GM23248 (cell line): ENCODE measurements at regions not wholly inside any gene's neighbourhood (a gene's known extent, or its start where the extent isn't known, plus 50 kb on each side); places are given as distances from the start of the nearest gene placed in this dataset.

Experiments
- DNase-seq: peaks from one replicate; pipeline ENCODE4 v3.0.0-alpha.2; 2015
- H2AFZ ChIP-seq: fragments of 200-600 bp; sonication (generic); 2 replicates; pipeline ENCODE4 v1.6.1; 2016; ENCODE audit warnings: antibody characterized with exemption
- H3F3A ChIP-seq: fragments of 200-600 bp; sonication (generic); 2 replicates; pipeline ENCODE4 v1.6.1; 2016; ENCODE audit warnings: mild to moderate bottlenecking, antibody characterized with exemption, mixed run types; ENCODE audit not compliant: insufficient read depth
- H3K27ac ChIP-seq: fragments of 200-600 bp; sonication (generic); 2 replicates; pipeline ENCODE4 v1.5.1; 2016; ENCODE audit warnings: mild to moderate bottlenecking
- H3K27me3 ChIP-seq: fragments of 200-600 bp; sonication (generic); replicated peaks from 2 replicates; pipeline ENCODE4 v1.6.1; 2016; ENCODE audit warnings: mild to moderate bottlenecking; ENCODE audit not compliant: insufficient read depth
- H3K36me3 ChIP-seq: fragments of 200-600 bp; sonication (generic); 2 replicates; pipeline ENCODE4 v1.6.1; 2016; ENCODE audit warnings: low read depth, mild to moderate bottlenecking
- H3K4me1 ChIP-seq: fragments of 200-600 bp; sonication (generic); 2 replicates; pipeline ENCODE4 v1.6.1; 2016; ENCODE audit warnings: mild to moderate bottlenecking; ENCODE audit not compliant: insufficient read depth
- H3K4me2 ChIP-seq: fragments of 200-600 bp; sonication (generic); one replicate; pipeline ENCODE4 v1.6.1; 2016; ENCODE audit warnings: mild to moderate bottlenecking; ENCODE audit not compliant: unreplicated experiment
- H3K4me3 ChIP-seq: fragments of 200-600 bp; sonication (generic); 2 replicates; pipeline ENCODE4 v1.5.1; 2016; ENCODE audit warnings: mild to moderate bottlenecking
- H3K79me2 ChIP-seq: fragments of 200-600 bp; sonication (generic); 2 replicates; pipeline ENCODE4 v1.6.1; 2016; ENCODE audit warnings: mild to moderate bottlenecking; ENCODE audit not compliant: insufficient read depth
- H3K9ac ChIP-seq: fragments of 200-600 bp; sonication (generic); 2 replicates; pipeline ENCODE4 v1.6.1; 2016; ENCODE audit warnings: mild to moderate bottlenecking
- H3K9me2 ChIP-seq: fragments of 200-600 bp; sonication (generic); 2 replicates; pipeline ENCODE4 v1.6.1; 2016; ENCODE audit warnings: mixed run types, mild to moderate bottlenecking, moderate library complexity; ENCODE audit not compliant: insufficient read depth
- H3K9me3 ChIP-seq: fragments of 200-600 bp; sonication (generic); one replicate; pipeline ENCODE4 v1.6.1; 2017; ENCODE audit warnings: low read depth
- H4K20me1 ChIP-seq: fragments of 200-600 bp; sonication (generic); 2 replicates; pipeline ENCODE4 v1.6.0; 2016; ENCODE audit not compliant: insufficient read depth
- EZH2 ChIP-seq: fragments of 200-600 bp; sonication (generic); IDR thresholded peaks from 2 replicates; pipeline ENCODE4 v1.6.1; 2018; ENCODE audit warnings: antibody characterized with exemption, mild to moderate bottlenecking; ENCODE audit not compliant: insufficient read depth, poor library complexity, severe bottlenecking
- EZH2phosphoT487 ChIP-seq: fragments of 200-600 bp; sonication (generic); IDR thresholded peaks from 2 replicates; pipeline ENCODE4 v1.6.1; 2018; ENCODE audit warnings: antibody characterized with exemption, moderate library complexity, mild to moderate bottlenecking, low read depth; ENCODE audit not compliant: insufficient read depth
- WGBS, 2 experiments: methylation state at CpG; one replicate each; pipeline ENCODE4 v1.1.6; 2015 to 2017; ENCODE audit warnings: low lambda C conversion rate in 2 of 2, low coverage in 1 of 2; ENCODE audit errors: missing lambda C conversion rate in 2 of 2; 5-methylcytosine and 5-hydroxymethylcytosine counted together
- in situ Hi-C: fragments of 300-500 bp; cut with MboI; formaldehyde crosslinking; loops from 2 replicates; pipeline ENCODE4 v1.15.0; 2020

GRCh38 chr20:57869291-57869950 lies 159.6 kb upstream of the PMEPA1 start:
- WGBS, 2 experiments: 66 to 70% methylated on average over 10 of the region's 10 CpGs
- no peak overlapping the region for H3K27ac ChIP-seq

DNA sequence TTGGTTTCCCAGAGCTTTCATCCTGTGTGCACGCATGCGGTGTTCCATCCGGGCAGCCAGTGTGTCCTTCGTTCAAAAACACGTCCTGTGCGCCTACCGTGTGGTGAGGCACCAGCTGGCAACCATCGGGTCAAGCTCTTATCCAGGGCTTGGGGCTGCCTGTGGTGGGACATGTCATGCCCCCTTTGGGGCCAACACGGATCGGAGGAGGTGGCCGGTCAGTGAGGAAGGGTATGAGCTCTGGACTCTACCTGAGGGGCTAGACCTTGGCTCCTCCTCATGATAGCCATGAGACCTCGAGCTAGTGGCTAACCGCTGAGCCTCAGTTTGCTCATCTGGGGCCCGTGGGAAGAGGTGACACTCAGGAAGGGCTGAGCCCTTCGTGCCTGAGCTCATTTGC lies 158.5 kb upstream of the PMEPA1 start:
- Histone ChIP-seq H3K9me3 (no peaks in the 10 kb centered on the region), H3K36me3 (no peaks in the 10 kb centered on the region), H3K79me2 (no peaks in the 10 kb centered on the region), H3K9me2 (no peaks in the 10 kb centered on the region), H4K20me1 (no peaks in the 10 kb centered on the region), H3K4me2 (no peak overlapping the region), H3K27me3 (peaks cover 37% of the 10 kb centered on the region), H3K4me1 (no peaks in the 10 kb centered on the region), H3F3A (no peaks in the 10 kb centered on the region), H3K27ac (no peak overlapping the region), H2AFZ (no peak overlapping the region), H3K9ac (no peak overlapping the region), H3K4me3 (no peak overlapping the region)
- 83 to 87% methylated on average over 15 of the region's 15 CpGs for WGBS, 2 experiments
- in situ Hi-C loops: no loop called here
- no peak for DNase-seq
- no peak for TF ChIP-seq EZH2phosphoT487
- TF ChIP-seq EZH2: no peak

More at GRCh38 chr20:57869291-57869950, 159.6 kb upstream of the PMEPA1 start:
- Histone ChIP-seq H3K4me2 (no peak overlapping the region), H3K4me1 (no peaks in the 10 kb centered on the region), H3K9ac (no peak overlapping the region), H4K20me1 (no peaks in the 10 kb centered on the region), H3K4me3 (no peak overlapping the region), H3K27me3 (peaks cover 34% of the 10 kb centered on the region), H3F3A (no peaks in the 10 kb centered on the region), H3K9me3 (no peaks in the 10 kb centered on the region), H3K9me2 (no peaks in the 10 kb centered on the region), H2AFZ (no peak overlapping the region), H3K36me3 (no peaks in the 10 kb centered on the region), H3K79me2 (no peaks in the 10 kb centered on the region)
- in situ Hi-C loops: no loop called here
- no peak for TF ChIP-seq EZH2
- no peak for TF ChIP-seq EZH2phosphoT487
- DNase-seq: no peak

DNA sequence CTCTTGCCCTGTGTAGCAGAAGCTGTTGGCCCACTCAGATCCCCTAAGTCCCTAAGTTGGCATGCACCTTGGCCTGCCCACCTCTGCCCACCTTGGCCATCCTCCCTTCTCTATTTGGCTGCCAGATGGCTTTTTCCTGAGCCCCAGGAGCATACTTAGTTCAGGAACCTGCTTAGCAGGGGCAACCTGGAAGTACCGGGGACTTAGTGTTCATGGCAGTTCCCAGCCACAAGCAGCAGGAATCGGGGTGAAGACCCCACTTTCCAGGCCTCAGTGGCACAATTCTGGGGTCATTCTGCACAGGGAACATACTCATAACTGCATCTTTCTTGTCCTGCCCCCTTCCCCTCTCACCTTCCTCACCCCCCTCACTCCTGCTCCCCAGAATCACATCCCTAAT lies 158.0 kb upstream of the PMEPA1 start:
- no peak for DNase-seq
- H3K79me2 ChIP-seq: no peaks in the 10 kb centered on the region
- no peaks in the 10 kb centered on the region for H3K9me2 ChIP-seq
- H2AFZ ChIP-seq: no peak overlapping the region
- no peaks in the 10 kb centered on the region for H4K20me1 ChIP-seq
- no peak overlapping the region for H3K27ac ChIP-seq
- H3F3A ChIP-seq: no peaks in the 10 kb centered on the region
- H3K4me1 ChIP-seq: no peaks in the 10 kb centered on the region
- H3K4me3 ChIP-seq: no peak overlapping the region
- H3K9ac ChIP-seq: no peak overlapping the region
- H3K27me3 ChIP-seq: peaks cover 39% of the 10 kb centered on the region
- 77 to 85% methylated on average over 2 of the region's 2 CpGs for WGBS, 2 experiments
- H3K9me3 ChIP-seq: no peaks in the 10 kb centered on the region
- H3K36me3 ChIP-seq: no peaks in the 10 kb centered on the region
- in situ Hi-C loops: no loop called here
- no peak for TF ChIP-seq EZH2
- no peak for TF ChIP-seq EZH2phosphoT487
- no peak overlapping the region for H3K4me2 ChIP-seq

DNA sequence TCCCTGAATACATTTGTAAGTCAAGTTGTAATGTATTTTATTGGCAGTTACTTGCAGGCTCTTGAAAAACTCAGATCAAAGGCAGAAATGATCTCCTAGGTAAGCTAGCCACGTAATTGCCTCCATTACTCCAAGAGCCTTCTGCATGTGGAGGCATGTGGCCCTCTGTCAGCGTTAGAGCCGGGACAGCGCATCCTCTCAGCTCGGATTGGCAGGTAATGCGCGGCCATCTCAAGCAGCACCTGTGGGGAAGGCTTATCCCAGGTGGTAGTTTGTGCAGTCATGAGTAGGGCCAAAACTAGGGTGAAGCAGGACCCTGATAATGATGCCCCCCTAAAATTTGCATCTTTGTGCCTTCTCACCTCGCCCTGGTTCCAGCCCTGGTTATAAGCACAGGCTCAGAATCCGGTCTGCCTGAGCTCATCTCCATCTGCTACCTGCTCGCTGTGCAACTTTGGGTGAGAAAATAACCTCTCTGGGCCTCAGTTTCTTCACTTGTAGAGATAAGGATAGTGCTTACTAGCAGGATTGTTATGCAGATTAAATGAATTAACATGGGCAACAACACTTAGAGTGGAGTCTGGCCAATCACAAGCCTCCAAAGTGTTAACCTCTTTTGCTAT lies 157.5 kb upstream of the PMEPA1 start:
- Histone ChIP-seq H3K4me1 (no peaks in the 10 kb centered on the region), H3K36me3 (no peaks in the 10 kb centered on the region), H3K27me3 (peaks cover 39% of the 10 kb centered on the region), H3F3A (no peaks in the 10 kb centered on the region), H3K4me2 (no peak overlapping the region), H3K9me3 (no peaks in the 10 kb centered on the region), H3K9ac (no peak overlapping the region), H4K20me1 (no peaks in the 10 kb centered on the region), H3K4me3 (no peak overlapping the region), H3K9me2 (no peaks in the 10 kb centered on the region), H2AFZ (no peak overlapping the region), H3K27ac (no peak overlapping the region), H3K79me2 (no peaks in the 10 kb centered on the region)
- 84% methylated on average over 10 of the region's 10 CpGs for WGBS, 2 experiments
- no peak for TF ChIP-seq EZH2phosphoT487
- TF ChIP-seq EZH2: no peak
- in situ Hi-C loops: no loop called here
- no peak for DNase-seq
